ENCODE measurements at regions not wholly inside any gene's neighbourhood (a gene's known extent, or its start where the extent isn't known, plus 50 kb on each side); places are given as distances from the start of the nearest gene placed in this dataset.

GRCh38 chr18:42582266-42582665 lies 533.2 kb downstream of the RIT2 start:
- TF ChIP-seq, protein P1, sequence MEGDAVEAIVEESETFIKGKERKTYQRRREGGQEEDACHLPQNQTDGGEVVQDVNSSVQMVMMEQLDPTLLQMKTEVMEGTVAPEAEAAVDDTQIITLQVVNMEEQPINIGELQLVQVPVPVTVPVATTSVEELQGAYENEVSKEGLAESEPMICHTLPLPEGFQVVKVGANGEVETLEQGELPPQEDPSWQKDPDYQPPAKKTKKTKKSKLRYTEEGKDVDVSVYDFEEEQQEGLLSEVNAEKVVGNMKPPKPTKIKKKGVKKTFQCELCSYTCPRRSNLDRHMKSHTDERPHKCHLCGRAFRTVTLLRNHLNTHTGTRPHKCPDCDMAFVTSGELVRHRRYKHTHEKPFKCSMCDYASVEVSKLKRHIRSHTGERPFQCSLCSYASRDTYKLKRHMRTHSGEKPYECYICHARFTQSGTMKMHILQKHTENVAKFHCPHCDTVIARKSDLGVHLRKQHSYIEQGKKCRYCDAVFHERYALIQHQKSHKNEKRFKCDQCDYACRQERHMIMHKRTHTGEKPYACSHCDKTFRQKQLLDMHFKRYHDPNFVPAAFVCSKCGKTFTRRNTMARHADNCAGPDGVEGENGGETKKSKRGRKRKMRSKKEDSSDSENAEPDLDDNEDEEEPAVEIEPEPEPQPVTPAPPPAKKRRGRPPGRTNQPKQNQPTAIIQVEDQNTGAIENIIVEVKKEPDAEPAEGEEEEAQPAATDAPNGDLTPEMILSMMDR (IDR thresholded peaks at IDR 0.05; ENCODE audit: insufficient read depth, low read depth, low read length, missing control alignments): no peak
- DNase-seq (ENCODE audit: low read depth): no peak
- H3K4me3 ChIP-seq (ENCODE audit: low read length): no peak overlapping the region

DNA sequence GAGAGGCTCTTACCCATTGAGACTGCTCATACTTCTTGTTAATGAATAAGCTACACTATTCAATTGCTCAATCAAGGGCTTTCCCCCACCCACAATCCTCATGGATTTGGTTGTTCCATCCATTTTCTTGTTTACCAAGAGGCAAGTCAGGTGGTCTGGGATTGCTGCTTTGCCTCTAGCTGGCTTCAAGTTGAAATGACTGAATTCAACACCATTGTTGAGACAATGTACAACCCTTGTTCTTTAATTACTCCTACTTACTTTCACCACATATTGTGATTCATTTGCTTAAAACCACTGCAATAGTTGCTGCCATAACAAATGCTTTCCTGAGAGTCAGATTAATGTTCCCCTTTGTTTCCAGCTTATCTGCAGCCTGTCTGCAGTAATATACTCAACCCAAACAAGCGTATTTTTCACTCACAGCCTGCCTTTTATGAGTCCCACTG lies 532.2 kb downstream of the RIT2 start:
- H3K4me3 ChIP-seq (ENCODE audit: low read length): no peak overlapping the region
- TF ChIP-seq, protein P1 (IDR thresholded peaks at IDR 0.05; ENCODE audit: insufficient read depth, low read depth, low read length, missing control alignments): no peak
- DNase-seq (ENCODE audit: low read depth): peak; percentile 0

- no peak for DNase-seq (ENCODE audit: low read depth)
- no peak overlapping the region for H3K4me3 ChIP-seq (ENCODE audit: low read length)
- TF ChIP-seq, protein P1 (IDR thresholded peaks at IDR 0.05; ENCODE audit: insufficient read depth, low read depth, low read length, missing control alignments): no peak
Observed at GRCh38 chr18:42586601-42587000, 528.9 kb downstream of the RIT2 start.

DNA sequence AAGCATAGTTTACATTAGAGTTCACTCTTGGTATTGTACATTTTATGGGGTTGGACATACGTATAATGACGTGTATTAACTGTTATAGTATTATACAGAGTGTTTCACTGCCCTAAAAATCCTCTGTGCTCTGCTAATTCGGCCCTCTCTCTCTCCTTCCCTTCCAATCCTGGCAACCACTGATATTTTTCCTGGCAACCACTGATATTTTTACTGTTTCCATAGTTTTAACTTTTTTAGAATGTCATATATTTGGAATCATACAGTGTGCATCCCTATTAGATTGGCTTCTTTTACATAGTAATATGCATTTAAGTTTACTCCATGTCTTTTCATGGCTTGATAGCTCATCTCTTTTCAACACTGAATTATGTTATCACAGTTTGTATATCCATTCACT lies 526.7 kb downstream of the RIT2 start:
- DNase-seq (ENCODE audit: low read depth): no peak
- TF ChIP-seq, protein P1 (IDR thresholded peaks at IDR 0.05; ENCODE audit: insufficient read depth, low read depth, low read length, missing control alignments): no peak
- H3K4me3 ChIP-seq (ENCODE audit: low read length): no peak overlapping the region

GRCh38 chr18:42604820-42605219 lies 510.7 kb downstream of the RIT2 start:
- no peak overlapping the region for H3K4me3 ChIP-seq (ENCODE audit: low read length)
- DNase-seq (ENCODE audit: low read depth): no peak
- TF ChIP-seq, protein P1 (IDR thresholded peaks at IDR 0.05; ENCODE audit: insufficient read depth, low read depth, low read length, missing control alignments): no peak

DNA sequence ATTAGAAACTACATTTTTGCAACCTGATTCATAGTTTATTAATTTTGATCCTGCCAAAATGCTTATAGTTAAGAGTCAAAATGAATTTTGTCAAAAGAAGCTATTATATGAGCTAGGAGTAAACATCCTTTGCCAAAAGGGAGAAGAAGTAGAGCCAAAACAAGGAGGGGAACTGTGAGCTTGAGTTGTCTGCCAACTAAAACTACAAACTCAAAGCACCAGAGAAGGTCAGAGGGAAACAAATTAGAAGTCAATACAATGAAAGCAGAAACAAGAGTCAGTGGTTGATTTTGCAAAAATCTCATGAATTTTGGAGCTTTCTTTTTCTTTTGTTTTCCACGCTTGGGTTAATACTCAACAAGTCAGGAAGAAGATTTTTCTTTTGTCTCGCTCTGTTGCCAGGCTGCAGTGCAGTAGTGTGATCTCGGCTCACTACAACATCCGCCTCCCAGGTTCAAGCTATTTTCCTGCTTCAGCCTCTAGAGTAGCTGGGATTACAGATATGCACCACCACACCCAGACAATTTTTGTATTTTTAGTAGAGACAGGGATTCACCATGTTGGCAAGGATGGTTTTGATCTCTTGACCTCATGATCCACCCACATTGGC lies 508.5 kb downstream of the RIT2 start:
- TF ChIP-seq, protein P1 (IDR thresholded peaks at IDR 0.05; ENCODE audit: insufficient read depth, low read depth, low read length, missing control alignments): no peak
- no peak for DNase-seq (ENCODE audit: low read depth)

GRCh38 chr18:42611134-42611533 lies 504.4 kb downstream of the RIT2 start:
- DNase-seq (ENCODE audit: low read depth): no peak
- TF ChIP-seq, protein P1 (IDR thresholded peaks at IDR 0.05; ENCODE audit: insufficient read depth, low read depth, low read length, missing control alignments): no peak
- H3K4me3 ChIP-seq (ENCODE audit: low read length): no peak overlapping the region

More for the DNA sequence above, 508.5 kb downstream of the RIT2 start:
- H3K4me3 ChIP-seq (ENCODE audit: low read length): no peak overlapping the region
